Pancreas (tissue), 10 donors: ENCODE measurements at regions not wholly inside any gene's neighbourhood (a gene's known extent, or its start where the extent isn't known, plus 50 kb on each side); places are given as distances from the start of the nearest gene placed in this dataset.

Experiments
- ATAC-seq, 4 donors: fragments of 200-7000 bp; cut with Tn5 transposase; one replicate each; pipeline versions ENCODE4 v1.8.0 to v1.9.1; 2020; ENCODE audit warnings: mild to moderate bottlenecking in 4 of 4, moderate library complexity in 4 of 4
- DNase-seq, 6 donors: peaks; one replicate each; pipeline ENCODE4 v3.0.0-alpha.2; 2020
- FAIRE-seq: peaks from 2 replicates; lab custom pipeline; 2012; peaks lifted over from hg19 to GRCh38; lab: Jason Lieb, UNC
- H3K27ac ChIP-seq, 4 donors: fragments of 200-600 bp; sonication (generic); 1 replicate in 3 of 4; 2 replicates in 1 of 4; pipeline versions ENCODE4 v1.5.0 to v1.8.0; 2020
- H3K27me3 ChIP-seq, 4 donors: fragments of 200-600 bp; one replicate each; pipeline ENCODE4 v1.8.0; 2021
- H3K36me3 ChIP-seq, 3 donors: fragments of 200-600 bp; sonication (generic) in 1 of 3; one replicate each; pipeline versions ENCODE4 v1.5.0 to v1.8.0; 2020 to 2021
- H3K4me1 ChIP-seq, 3 donors: fragments of 200-600 bp; one replicate each; pipeline ENCODE4 v1.8.0; 2021
- H3K4me3 ChIP-seq, 4 donors: fragments of 200-600 bp; sonication (generic) in 2 of 4; one replicate each; pipeline versions ENCODE4 v1.5.0 to v1.8.0; 2020 to 2021
- H3K9me3 ChIP-seq, 4 donors: fragments of 200-600 bp; one replicate each; pipeline ENCODE4 v1.8.0; 2021
- WGBS, 2 donors: extraction: QIAGEN DNeasy Blood & Tissue Kit; methylation state at CpG; one replicate each; pipeline ENCODE4 v1.1.7; 2013; 5-methylcytosine and 5-hydroxymethylcytosine counted together
- intact Hi-C, 3 donors: fragments of 100-400 bp; cut with DNase I; formaldehyde crosslinking; loops; one replicate each; pipeline versions ENCODE4 v1.11.1 to v1.14.2; 2022
- TF ChIP-seq, protein P1 (sequence below), 4 donors: fragments of 200-600 bp; sonication (generic) in 3 of 4; IDR thresholded peaks; one replicate each; pipeline versions ENCODE4 v1.5.0 to v1.8.0; 2021; ENCODE audit warnings: antibody characterized with exemption in 4 of 4
- donor health status: healthy with polysubstance abuse.
- donor health status: DM: no; HTN: no; CAD: no; lungs with moderate emphysema.
- donor health status: DM: no; HTN: no; CAD: no.
- donor health status: control.
- donor health status: control.
- donor health status: Bipolar disorder and iron deficiency.
- donor health status: DM: yes; HTN: yes; CAD: no.
- donor health status: DM: no; HTN: no; CAD: no.
- donor health status: DM: no; HTN: no; CAD: no.
- donor health status: DM: yes; HTN: yes; CAD: no.

DNA sequence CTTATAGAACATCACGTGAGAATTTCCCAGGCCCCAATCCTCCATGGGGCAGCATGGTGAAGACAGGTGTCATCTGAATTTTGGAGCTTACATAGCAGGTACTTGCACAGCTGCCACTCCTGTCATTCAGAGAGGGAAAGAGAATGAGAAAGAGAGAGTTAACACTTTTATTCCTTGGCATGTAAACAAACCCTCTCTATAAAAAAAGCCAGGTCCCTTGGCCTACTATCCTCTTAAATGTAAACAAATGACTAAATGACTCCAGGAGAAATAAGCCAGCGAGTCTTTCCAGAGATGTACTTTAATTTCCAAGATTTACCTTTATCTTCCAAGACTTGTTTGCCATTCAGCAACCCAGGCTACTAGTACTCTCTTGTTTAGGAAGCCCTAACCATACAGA lies 195.3 kb upstream of the HTR2A start:
- 67 to 76% methylated on average over 2 of the region's 2 CpGs for WGBS, 2 donors
- H3K36me3 ChIP-seq, result no peaks in the 10 kb centered on the region
- H3K27me3 ChIP-seq, result no peaks in the 10 kb centered on the region
- no peaks in the 10 kb centered on the region for H3K9me3 ChIP-seq
- TF ChIP-seq, protein P1, sequence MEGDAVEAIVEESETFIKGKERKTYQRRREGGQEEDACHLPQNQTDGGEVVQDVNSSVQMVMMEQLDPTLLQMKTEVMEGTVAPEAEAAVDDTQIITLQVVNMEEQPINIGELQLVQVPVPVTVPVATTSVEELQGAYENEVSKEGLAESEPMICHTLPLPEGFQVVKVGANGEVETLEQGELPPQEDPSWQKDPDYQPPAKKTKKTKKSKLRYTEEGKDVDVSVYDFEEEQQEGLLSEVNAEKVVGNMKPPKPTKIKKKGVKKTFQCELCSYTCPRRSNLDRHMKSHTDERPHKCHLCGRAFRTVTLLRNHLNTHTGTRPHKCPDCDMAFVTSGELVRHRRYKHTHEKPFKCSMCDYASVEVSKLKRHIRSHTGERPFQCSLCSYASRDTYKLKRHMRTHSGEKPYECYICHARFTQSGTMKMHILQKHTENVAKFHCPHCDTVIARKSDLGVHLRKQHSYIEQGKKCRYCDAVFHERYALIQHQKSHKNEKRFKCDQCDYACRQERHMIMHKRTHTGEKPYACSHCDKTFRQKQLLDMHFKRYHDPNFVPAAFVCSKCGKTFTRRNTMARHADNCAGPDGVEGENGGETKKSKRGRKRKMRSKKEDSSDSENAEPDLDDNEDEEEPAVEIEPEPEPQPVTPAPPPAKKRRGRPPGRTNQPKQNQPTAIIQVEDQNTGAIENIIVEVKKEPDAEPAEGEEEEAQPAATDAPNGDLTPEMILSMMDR (IDR thresholded peaks at IDR 0.05), result no peak
- FAIRE-seq (no peak), ATAC-seq (no peak), DNase-seq (no peak)
- H3K4me3 ChIP-seq, result no peak overlapping the region
- no peaks in the 10 kb centered on the region for H3K4me1 ChIP-seq
- intact Hi-C loops, result no loop called here
- H3K27ac ChIP-seq, result no peak overlapping the region

DNA sequence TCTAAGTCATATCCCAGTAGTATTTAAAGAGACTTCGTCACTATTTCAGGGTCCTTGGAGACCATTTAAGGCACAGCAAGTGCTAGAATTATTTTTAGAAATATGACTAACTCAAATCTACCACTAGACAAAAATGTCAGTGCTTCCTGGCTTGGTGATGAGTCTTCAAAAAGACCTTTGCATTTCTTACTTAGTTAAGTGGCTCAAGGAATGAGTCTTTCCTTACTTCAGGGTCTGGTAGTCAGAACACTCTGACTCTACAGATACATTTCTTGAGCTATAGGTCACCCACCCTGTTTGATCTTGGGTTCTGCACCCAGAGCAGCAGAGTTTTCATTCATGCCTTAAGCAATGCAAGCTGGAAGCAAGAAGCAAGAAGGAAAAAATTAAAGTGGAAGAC lies 191.0 kb upstream of the HTR2A start:
- intact Hi-C loops, result no loop called here
- Histone ChIP-seq H3K4me3 (no peak overlapping the region), H3K4me1 (no peaks in the 10 kb centered on the region), H3K27me3 (no peaks in the 10 kb centered on the region), H3K27ac (no peak overlapping the region), H3K9me3 (no peaks in the 10 kb centered on the region), H3K36me3 (no peaks in the 10 kb centered on the region)
- no peak for DNase-seq
- ATAC-seq, result no peak
- TF ChIP-seq, protein P1 (IDR thresholded peaks at IDR 0.05), result no peak
- FAIRE-seq, result no peak
- WGBS, 2 donors, result 69 to 72% methylated on average over 1 of the region's 1 CpG

DNA sequence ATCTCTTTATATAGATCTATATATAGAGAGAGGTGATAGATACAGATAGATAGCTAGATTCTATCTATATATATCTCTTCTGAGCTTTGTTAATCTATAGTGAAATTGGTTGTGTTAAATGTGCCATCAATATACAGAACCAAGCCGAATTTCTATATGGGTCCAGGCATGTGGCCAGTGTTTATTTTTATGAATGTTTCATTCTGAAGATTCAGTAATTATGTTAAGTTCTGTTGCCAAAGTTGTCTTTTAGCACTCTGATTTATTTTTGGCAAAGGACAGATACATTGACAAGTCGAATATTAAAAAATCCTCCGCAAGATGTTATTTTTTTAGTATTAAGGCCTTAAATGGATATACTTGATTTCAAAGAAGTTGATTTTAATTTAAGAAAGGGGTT lies 190.4 kb upstream of the HTR2A start:
- no peaks in the 10 kb centered on the region for H3K9me3 ChIP-seq
- H3K36me3 ChIP-seq, result no peaks in the 10 kb centered on the region
- no peak for ATAC-seq
- no peak overlapping the region for H3K27ac ChIP-seq
- TF ChIP-seq, protein P1 (IDR thresholded peaks at IDR 0.05), result no peak
- H3K27me3 ChIP-seq, result no peaks in the 10 kb centered on the region
- H3K4me3 ChIP-seq, result no peak overlapping the region
- no peak for FAIRE-seq
- intact Hi-C loops, result no loop called here
- H3K4me1 ChIP-seq, result no peaks in the 10 kb centered on the region
- DNase-seq, result no peak
- 75 to 79% methylated on average over 3 of the region's 3 CpGs for WGBS, 2 donors

- DNase-seq (no peak), FAIRE-seq (no peak), ATAC-seq (no peak)
- Histone ChIP-seq H3K9me3 (no peaks in the 10 kb centered on the region), H3K4me3 (no peak overlapping the region), H3K4me1 (no peaks in the 10 kb centered on the region), H3K27me3 (no peaks in the 10 kb centered on the region), H3K27ac (no peak overlapping the region), H3K36me3 (no peaks in the 10 kb centered on the region)
- TF ChIP-seq, protein P1 (IDR thresholded peaks at IDR 0.05), result no peak
- WGBS, 2 donors, result 75 to 91% methylated on average over 1 of the region's 1 CpG
- intact Hi-C loops, result no loop called here
Measured at GRCh38 chr13:47085346-47085745, 188.5 kb upstream of the HTR2A start.

DNA sequence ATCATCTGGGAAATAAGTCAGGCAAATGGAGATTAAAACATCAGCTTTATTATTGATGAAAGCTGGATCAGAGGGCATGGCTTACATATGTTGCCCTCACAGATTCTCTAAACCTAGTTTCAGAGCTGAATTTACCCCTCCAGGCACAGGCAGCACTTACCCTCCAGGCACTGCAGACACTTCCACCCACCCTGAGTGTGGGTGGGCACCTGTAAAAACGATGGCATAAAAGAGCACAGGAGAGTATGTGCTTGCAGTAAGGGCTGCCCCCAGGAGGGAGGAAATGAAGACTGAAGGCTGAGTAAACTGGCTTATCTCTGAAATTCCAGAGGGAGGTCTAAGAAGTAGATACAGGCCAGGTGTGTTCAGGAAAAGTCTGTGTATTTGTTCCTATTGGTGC lies 185.0 kb upstream of the HTR2A start:
- intact Hi-C loops, result no loop called here
- H3K27me3 ChIP-seq, result no peaks in the 10 kb centered on the region
- ATAC-seq (no peak), DNase-seq (no peak), FAIRE-seq (no peak)
- H3K27ac ChIP-seq, result no peak overlapping the region
- no peaks in the 10 kb centered on the region for H3K36me3 ChIP-seq
- TF ChIP-seq, protein P1 (IDR thresholded peaks at IDR 0.05), result no peak
- H3K4me3 ChIP-seq, result no peak overlapping the region
- H3K9me3 ChIP-seq, result no peaks in the 10 kb centered on the region
- WGBS, 2 donors, result 8% methylated on average over 1 of the region's 1 CpG
- H3K4me1 ChIP-seq, result no peaks in the 10 kb centered on the region
